IMR-90 (cell line): ENCODE measurements at regions not wholly inside any gene's neighbourhood (a gene's known extent, or its start where the extent isn't known, plus 50 kb on each side); places are given as distances from the start of the nearest gene placed in this dataset.

ENCODE experiments used
- ATAC-seq: fragments of 200-7000 bp; cut with Tn5 transposase; 2 replicates; pipeline ENCODE4 v1.9.1; 2020; ENCODE audit warnings: low read depth, mild to moderate bottlenecking, moderate library complexity
- BruUV-seq: library from RNA; stranded (reverse); fragments of 400-500 nt; replicated peaks from 2 replicates; lab custom pipeline; 2021; lab: Mats Ljungman, UMichigan
- CTCF ChIA-PET: fragments of 300-600 bp; formaldehyde crosslinking; extraction: SDS; loops from one replicate; lab custom pipeline; 2021; ENCODE audit warnings: antibody characterized with exemption; lab: Yijun Ruan, JAX
- POLR2A ChIA-PET: fragments of 300-600 bp; sonication (Branson Sonifier 250); formaldehyde crosslinking; loops from one replicate; lab custom pipeline; 2022; ENCODE audit warnings: antibody characterized with exemption; ENCODE audit not compliant: unreplicated experiment; lab: Charles Lee
- DNase-seq: peaks from one replicate; pipeline ENCODE4 v3.0.0; 2013
- H2AFZ ChIP-seq: replicated peaks from 2 replicates; pipeline ENCODE3; 2013; ENCODE audit warnings: low read length, mild to moderate bottlenecking; ENCODE audit not compliant: poor library complexity
- H2AK5ac ChIP-seq: 2 replicates; pipeline ENCODE4 v1.6.1; 2013; ENCODE audit warnings: low read depth, low read length, inconsistent platforms
- H2AK9ac ChIP-seq: replicated peaks from 2 replicates; pipeline ENCODE3; 2013; ENCODE audit warnings: mild to moderate bottlenecking, low read depth, low read length, moderate library complexity; ENCODE audit not compliant: poor library complexity
- H2BK120ac ChIP-seq: 2 replicates; pipeline ENCODE4 v1.6.1; 2013; ENCODE audit warnings: low read depth, low read length, inconsistent platforms
- H2BK15ac ChIP-seq: 3 replicates; pipeline ENCODE4 v1.6.1; 2013; ENCODE audit warnings: low read depth, low read length, inconsistent platforms
- H2BK20ac ChIP-seq: 2 replicates; pipeline ENCODE4 v1.6.1; 2013; ENCODE audit warnings: low read depth, mild to moderate bottlenecking, inconsistent platforms, low read length, moderate library complexity
- H2BK5ac ChIP-seq: 2 replicates; pipeline ENCODE4 v1.6.1; 2013; ENCODE audit warnings: mild to moderate bottlenecking, low read depth, low read length, inconsistent platforms; ENCODE audit not compliant: poor library complexity, severe bottlenecking
- H3K14ac ChIP-seq: replicated peaks from 2 replicates; pipeline ENCODE4 v1.6.1; 2013; ENCODE audit warnings: low read depth, low read length, inconsistent platforms
- H3K18ac ChIP-seq: 2 replicates; pipeline ENCODE4 v1.6.1; 2013; ENCODE audit warnings: low read depth, low read length, control low read depth
- H3K23ac ChIP-seq: 2 replicates; pipeline ENCODE4 v1.6.1; 2013; ENCODE audit warnings: low read depth, low read length, inconsistent platforms
- H3K27ac ChIP-seq: 2 replicates; pipeline ENCODE4 v1.5.1; 2013; ENCODE audit warnings: mild to moderate bottlenecking, control low read depth, low read length; ENCODE audit not compliant: insufficient read depth
- H3K27me3 ChIP-seq: 2 replicates; pipeline ENCODE4 v1.6.1; 2013; ENCODE audit warnings: low read length; ENCODE audit not compliant: control insufficient read depth, insufficient read depth
- H3K36me3 ChIP-seq: 2 replicates; pipeline ENCODE4 v1.6.1; 2013; ENCODE audit warnings: low read length, mixed read lengths; ENCODE audit not compliant: control insufficient read depth, insufficient read depth
- H3K4ac ChIP-seq: 2 replicates; pipeline ENCODE4 v1.6.1; 2013; ENCODE audit warnings: low read depth, low read length, inconsistent platforms
- H3K4me1 ChIP-seq: 2 replicates; pipeline ENCODE4 v1.6.1; 2013; ENCODE audit warnings: low read length, mixed read lengths; ENCODE audit not compliant: control insufficient read depth, insufficient read depth
- H3K4me2 ChIP-seq: 2 replicates; pipeline ENCODE4 v1.6.1; 2013; ENCODE audit warnings: low read depth, mild to moderate bottlenecking, control low read depth, low read length, moderate library complexity
- H3K4me3 ChIP-seq: 2 replicates; pipeline ENCODE4 v1.5.1; 2013; ENCODE audit warnings: low read depth, mild to moderate bottlenecking, control low read depth, low read length, moderate library complexity; ENCODE audit not compliant: insufficient read depth
- H3K56ac ChIP-seq: 2 replicates; pipeline ENCODE4 v1.6.1; 2013; ENCODE audit warnings: low read length, inconsistent platforms; ENCODE audit not compliant: insufficient read depth; ENCODE audit errors: extremely low read depth
- H3K79me1 ChIP-seq, 2 experiments: 2 replicates each; pipeline ENCODE4 v1.6.1; 2013; ENCODE audit warnings: low read length in 2 of 2, inconsistent platforms in 1 of 2, low read depth in 1 of 2
- H3K9ac ChIP-seq: 2 replicates; pipeline ENCODE4 v1.6.1; 2013; ENCODE audit warnings: low read depth, low read length, control low read depth
- H3K9me1 ChIP-seq: 2 replicates; pipeline ENCODE4 v1.6.1; 2013; ENCODE audit warnings: low read length, inconsistent platforms; ENCODE audit not compliant: insufficient read depth
- H3K9me3 ChIP-seq: 2 replicates; pipeline ENCODE4 v1.6.1; 2013; ENCODE audit warnings: low read length; ENCODE audit not compliant: control insufficient read depth, insufficient read depth
- H4K20me1 ChIP-seq: 2 replicates; pipeline ENCODE4 v1.6.1; 2013; ENCODE audit warnings: low read length, inconsistent platforms; ENCODE audit not compliant: insufficient read depth
- H4K5ac ChIP-seq: 2 replicates; pipeline ENCODE4 v1.6.1; 2013; ENCODE audit warnings: mild to moderate bottlenecking, low read depth, low read length, control low read depth
- H4K8ac ChIP-seq, 2 experiments: 2 replicates each; pipeline ENCODE4 v1.6.1; 2013; ENCODE audit warnings: low read depth in 2 of 2, low read length in 2 of 2, control low read depth in 1 of 2, inconsistent platforms in 1 of 2
- H4K91ac ChIP-seq: 2 replicates; pipeline ENCODE4 v1.6.1; 2013; ENCODE audit warnings: low read depth, low read length, inconsistent platforms; ENCODE audit not compliant: insufficient read depth
- CEBPB ChIP-seq: IDR thresholded peaks from 2 replicates; pipeline ENCODE4 v1.6.1; 2012; ENCODE audit warnings: low read depth, low read length, improper control_type of control experiment
- MAFK ChIP-seq: IDR thresholded peaks from 2 replicates; pipeline ENCODE4 v1.6.1; 2012; ENCODE audit warnings: low read depth, low read length, improper control_type of control experiment
- MXI1 ChIP-seq: IDR thresholded peaks from 2 replicates; pipeline ENCODE4 v1.6.1; 2012; ENCODE audit warnings: low read depth, mild to moderate bottlenecking, low read length, moderate library complexity, borderline replicate concordance
- POLR2A ChIP-seq: IDR thresholded peaks from 2 replicates; pipeline ENCODE4 v1.6.1; 2012; ENCODE audit warnings: mild to moderate bottlenecking, low read depth, low read length
- WGBS, 2 experiments: methylation state at CpG; one replicate each; pipeline versions ENCODE4 v1.1.5 to v1.1.7; 2013; ENCODE audit warnings: missing lambda C conversion rate in 2 of 2; ENCODE audit not compliant: insufficient read length in 1 of 2; ENCODE audit errors: extremely low coverage in 2 of 2; 5-methylcytosine and 5-hydroxymethylcytosine counted together
- dilution Hi-C: fragments of 300-500 bp; cut with HindIII; formaldehyde crosslinking; loops from one replicate; pipeline ENCODE4 v1.14.3; 2018; ENCODE audit warnings: low sequenced_read_pairs; ENCODE audit not compliant: unreplicated experiment
- in situ Hi-C: fragments of 300-500 bp; cut with MboI; formaldehyde crosslinking; loops from 3 replicates; pipeline ENCODE4 v1.14.3; 2019; ENCODE audit warnings: low sequenced_read_pairs, inconsistent platforms, mixed read lengths
- intact Hi-C: fragments of 100-400 bp; cut with micrococcal nuclease; formaldehyde crosslinking; loops from 2 replicates; pipeline ENCODE4 v1.10.0; 2022

DNA sequence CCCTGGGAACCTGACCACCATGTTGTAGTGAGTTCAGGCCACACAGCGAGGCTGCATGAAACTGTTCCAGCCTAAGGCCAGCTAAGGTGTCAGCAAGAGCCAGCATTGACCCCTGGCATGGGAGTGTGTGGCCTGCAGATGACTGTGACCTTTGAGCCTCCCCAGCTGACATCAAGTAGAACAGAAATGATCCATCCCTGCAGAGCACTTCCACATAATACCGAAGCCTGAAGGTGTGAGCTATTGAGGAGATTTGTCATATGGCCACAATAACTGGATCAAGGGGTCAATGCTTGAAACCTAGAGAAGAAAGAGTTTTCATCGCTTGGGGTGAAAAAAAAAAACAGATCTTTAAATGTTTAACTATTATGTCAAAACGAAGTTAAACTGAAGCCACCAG, 207.3 kb upstream of the SOX11 start:
- Histone ChIP-seq H3K9me3 (peaks cover 2% of the 10 kb centered on the region; the same call in 1 of the 2 replicates), H3K4me2 (no peak overlapping the region), H3K4ac (no peak overlapping the region), H4K91ac (no peak overlapping the region), H4K8ac (no peak overlapping the region), H3K14ac (no peak overlapping the region), H2BK20ac (no peak overlapping the region), H3K27ac (no peak overlapping the region), H3K56ac (no peak overlapping the region), H3K23ac (no peak overlapping the region), H2BK15ac (no peak overlapping the region), H3K27me3 (no peaks in the 10 kb centered on the region), H3K9me1 (no peaks in the 10 kb centered on the region), H3K79me1 (no peaks in the 10 kb centered on the region), H2AFZ (no peak overlapping the region), H2BK120ac (no peak overlapping the region), H2AK5ac (no peak overlapping the region), H2AK9ac (no peak overlapping the region), H4K20me1 (no peaks in the 10 kb centered on the region), H3K9ac (no peak overlapping the region), H2BK5ac (no peak overlapping the region), H3K4me1 (no peaks in the 10 kb centered on the region), H4K5ac (no peak overlapping the region), H3K18ac (no peak overlapping the region), H3K36me3 (no peaks in the 10 kb centered on the region), H3K4me3 (no peak overlapping the region)
- no TSS peak for BruUV-seq
- intact Hi-C loops (no loop called here), dilution Hi-C loops (no loop called here), in situ Hi-C loops (no loop called here)
- no peak for ATAC-seq
- WGBS, 2 experiments, result no CpG with 5 or more reads among the region's 4 CpGs
- CTCF ChIA-PET, result no interaction called here
- no peak for DNase-seq
- no peak for TF ChIP-seq CEBPB
- no peak for TF ChIP-seq POLR2A
- TF ChIP-seq MAFK, result no peak
- no peak for TF ChIP-seq MXI1
- POLR2A ChIA-PET, result no interaction called here
